ENCODE measurements at regions not wholly inside any gene's neighbourhood (a gene's known extent, or its start where the extent isn't known, plus 50 kb on each side); places are given as distances from the start of the nearest gene placed in this dataset.

DNA sequence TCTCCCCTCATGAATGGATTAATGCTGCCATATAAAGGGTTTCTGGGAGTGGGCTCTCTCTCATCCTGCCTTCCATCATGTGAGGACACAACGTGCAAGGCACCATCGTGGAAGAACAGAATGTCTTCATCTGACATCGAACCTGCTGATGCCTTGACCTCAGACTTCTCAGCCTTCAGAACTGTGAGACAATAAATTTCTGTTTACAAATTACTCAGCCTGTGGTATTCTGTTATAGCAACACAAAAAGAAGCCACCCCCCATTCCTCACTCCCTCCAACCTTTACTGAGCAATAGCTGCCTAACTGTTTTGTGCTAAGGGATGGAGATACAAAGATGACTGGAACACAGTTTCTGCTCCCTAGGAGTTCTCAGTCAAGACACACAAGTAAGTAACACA, 106.1 kb upstream of the PLET1 start:
- TF ChIP-seq TAF1 (IDR thresholded peaks at IDR 0.05; ENCODE audit: borderline replicate concordance, insufficient read depth, low read length) (no peak), POLR2AphosphoS5 (IDR thresholded peaks at IDR 0.05; ENCODE audit: low read depth, low read length) (no peak), REST (IDR thresholded peaks at IDR 0.05; ENCODE audit: insufficient read depth in 1 of 2, low read depth in 2 of 2, low read length in 2 of 2) (no peak), SIN3A (IDR thresholded peaks at IDR 0.05; ENCODE audit: borderline replicate concordance, insufficient read depth, low read length) (no peak), FOXP2 (optimal IDR thresholded peaks at IDR 0.05; ENCODE audit: borderline replicate concordance, extremely low read depth, extremely low read length, insufficient read depth) (no peak)
